SH-SY5Y (cell line): ENCODE measurements at regions not wholly inside any gene's neighbourhood (a gene's known extent, or its start where the extent isn't known, plus 50 kb on each side); places are given as distances from the start of the nearest gene placed in this dataset.

ENCODE experiments used
- GATA2 ChIP-seq: IDR thresholded peaks from 2 replicates; pipeline ENCODE4 v1.6.1; 2011; ENCODE audit warnings: mild to moderate bottlenecking, low read depth, low read length
- GATA3 ChIP-seq: IDR thresholded peaks from 2 replicates; pipeline ENCODE4 v1.6.1; 2011; ENCODE audit warnings: low read depth, mild to moderate bottlenecking, low read length, moderate library complexity

- TF ChIP-seq GATA2 (no peak), GATA3 (no peak)
Observed at GRCh38 chr9:88661759-88662158, 126.8 kb downstream of the NXNL2 start.
